Calu3 (cell line): ENCODE measurements at regions not wholly inside any gene's neighbourhood (a gene's known extent, or its start where the extent isn't known, plus 50 kb on each side); places are given as distances from the start of the nearest gene placed in this dataset.

ENCODE experiments used
- BruUV-seq: library from RNA; stranded (reverse); fragments of 400-500 nt; replicated peaks from 2 replicates; lab custom pipeline; 2021; lab: Mats Ljungman, UMichigan
- CTCF ChIA-PET: fragments of 300-600 bp; sonication (Branson Sonifier 250); formaldehyde crosslinking; loops from one replicate; lab custom pipeline; 2022; ENCODE audit warnings: antibody characterized with exemption; lab: Charles Lee
- DNase-seq: peaks from one replicate; pipeline ENCODE4 v3.0.0; 2022
- H3K27ac Mint-ChIP-seq: one replicate; pipeline ENCODE4 v1.8.0; 2022; ENCODE audit warnings: mixed read lengths; ENCODE audit not compliant: unreplicated experiment
- H3K27me3 Mint-ChIP-seq: one replicate; pipeline ENCODE4 v1.8.0; 2022; ENCODE audit warnings: mixed read lengths; ENCODE audit not compliant: unreplicated experiment
- H3K36me3 Mint-ChIP-seq: one replicate; pipeline ENCODE4 v1.8.0; 2022; ENCODE audit warnings: mild to moderate bottlenecking, moderate library complexity, mixed read lengths; ENCODE audit not compliant: insufficient read depth, unreplicated experiment
- H3K4me1 Mint-ChIP-seq: one replicate; pipeline ENCODE4 v1.8.0; 2022; ENCODE audit warnings: mild to moderate bottlenecking, low read depth, mixed read lengths; ENCODE audit not compliant: unreplicated experiment
- H3K4me3 Mint-ChIP-seq: one replicate; pipeline ENCODE4 v1.8.0; 2022; ENCODE audit warnings: mild to moderate bottlenecking, low read depth, moderate library complexity, mixed read lengths; ENCODE audit not compliant: unreplicated experiment
- H3K9me3 Mint-ChIP-seq: one replicate; pipeline ENCODE4 v1.8.0; 2022; ENCODE audit warnings: low read depth, mixed read lengths; ENCODE audit not compliant: unreplicated experiment
- CTCF ChIP-seq: fragments of 200-600 bp; IDR thresholded peaks from one replicate; pipeline ENCODE4 v1.8.0; 2022; ENCODE audit warnings: antibody characterized with exemption; ENCODE audit not compliant: unreplicated experiment
- intact Hi-C: fragments of 100-400 bp; cut with micrococcal nuclease; formaldehyde crosslinking; loops from one replicate; pipeline ENCODE4 v1.10.0; 2022; ENCODE audit not compliant: unreplicated experiment

GRCh38 chr11:95327273-95327948, 96.4 kb upstream of the SESN3 start:
- Mint-ChIP-seq H3K36me3 (no peaks in the 10 kb centered on the region), H3K4me3 (no peak overlapping the region), H3K27me3 (peaks cover 16% of the 10 kb centered on the region), H3K4me1 (peaks cover 13% of the 10 kb centered on the region), H3K9me3 (no peaks in the 10 kb centered on the region), H3K27ac (no peak overlapping the region)
- DNase-seq: peak; percentile 3
- intact Hi-C loops: no loop called here
- no TSS peak for BruUV-seq
- CTCF ChIA-PET: no interaction called here
- no peak for TF ChIP-seq CTCF

GRCh38 chr11:95325777-95326258, 94.8 kb upstream of the SESN3 start:
- Mint-ChIP-seq H3K4me3 (no peak overlapping the region), H3K9me3 (no peaks in the 10 kb centered on the region), H3K27ac (no peak overlapping the region), H3K4me1 (peaks cover 13% of the 10 kb centered on the region), H3K27me3 (peaks cover 16% of the 10 kb centered on the region), H3K36me3 (no peaks in the 10 kb centered on the region)
- no peak for TF ChIP-seq CTCF
- no peak for DNase-seq
- CTCF ChIA-PET: no interaction called here
- no TSS peak for BruUV-seq
- intact Hi-C loops: no loop called here

GRCh38 chr11:95324826-95325225, 93.8 kb upstream of the SESN3 start:
- no peaks in the 10 kb centered on the region for H3K9me3 Mint-ChIP-seq
- peaks cover 13% of the 10 kb centered on the region for H3K4me1 Mint-ChIP-seq
- intact Hi-C loops: no loop called here
- no peak overlapping the region for H3K4me3 Mint-ChIP-seq
- H3K36me3 Mint-ChIP-seq: no peaks in the 10 kb centered on the region
- peaks cover 16% of the 10 kb centered on the region for H3K27me3 Mint-ChIP-seq
- CTCF ChIA-PET: no interaction called here
- DNase-seq: no peak
- no peak for TF ChIP-seq CTCF
- BruUV-seq: no TSS peak
- no peak overlapping the region for H3K27ac Mint-ChIP-seq

GRCh38 chr11:95322539-95322938, 91.5 kb upstream of the SESN3 start:
- Mint-ChIP-seq H3K4me1 (peaks cover 8% of the 10 kb centered on the region), H3K27ac (no peak overlapping the region), H3K4me3 (no peak overlapping the region), H3K27me3 (peaks cover 16% of the 10 kb centered on the region), H3K36me3 (no peaks in the 10 kb centered on the region), H3K9me3 (no peaks in the 10 kb centered on the region)
- intact Hi-C loops: no loop called here
- CTCF ChIA-PET: interaction anchor here (1.0 kb wide), 1 partner anchor 14 kb away, joined by 3 read pairs; no protein-coding TSS in a partner anchor
- no TSS peak for BruUV-seq
- DNase-seq: no peak
- TF ChIP-seq CTCF: no peak
